ENCODE measurements at regions not wholly inside any gene's neighbourhood (a gene's known extent, or its start where the extent isn't known, plus 50 kb on each side); places are given as distances from the start of the nearest gene placed in this dataset.

DNA sequence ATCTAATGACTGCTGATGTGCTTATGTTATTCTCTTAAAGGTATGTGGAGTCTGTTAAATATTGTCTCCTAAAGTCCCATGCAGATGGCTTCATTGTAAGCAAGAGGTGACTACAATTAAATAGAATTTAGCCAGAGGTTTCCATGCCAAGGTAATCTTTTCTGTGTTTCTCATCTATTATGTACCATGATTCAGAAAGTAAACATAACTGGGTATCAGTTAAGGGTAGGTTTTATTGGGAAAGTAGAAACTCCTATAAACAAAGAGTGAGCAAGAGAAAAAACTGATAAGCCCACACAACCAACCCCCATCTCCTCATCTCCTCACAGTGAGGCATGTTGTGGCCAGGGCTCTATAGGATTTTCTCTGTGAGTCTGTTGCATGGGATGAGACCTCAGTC is 611.7 kb downstream of the SNAPC1 start:
- DNase-seq (ENCODE audit: low spot score): no peak
- POLR2A ChIA-PET (ENCODE audit: low non-redundant PET): no interaction called here
- TF ChIP-seq, protein P1, sequence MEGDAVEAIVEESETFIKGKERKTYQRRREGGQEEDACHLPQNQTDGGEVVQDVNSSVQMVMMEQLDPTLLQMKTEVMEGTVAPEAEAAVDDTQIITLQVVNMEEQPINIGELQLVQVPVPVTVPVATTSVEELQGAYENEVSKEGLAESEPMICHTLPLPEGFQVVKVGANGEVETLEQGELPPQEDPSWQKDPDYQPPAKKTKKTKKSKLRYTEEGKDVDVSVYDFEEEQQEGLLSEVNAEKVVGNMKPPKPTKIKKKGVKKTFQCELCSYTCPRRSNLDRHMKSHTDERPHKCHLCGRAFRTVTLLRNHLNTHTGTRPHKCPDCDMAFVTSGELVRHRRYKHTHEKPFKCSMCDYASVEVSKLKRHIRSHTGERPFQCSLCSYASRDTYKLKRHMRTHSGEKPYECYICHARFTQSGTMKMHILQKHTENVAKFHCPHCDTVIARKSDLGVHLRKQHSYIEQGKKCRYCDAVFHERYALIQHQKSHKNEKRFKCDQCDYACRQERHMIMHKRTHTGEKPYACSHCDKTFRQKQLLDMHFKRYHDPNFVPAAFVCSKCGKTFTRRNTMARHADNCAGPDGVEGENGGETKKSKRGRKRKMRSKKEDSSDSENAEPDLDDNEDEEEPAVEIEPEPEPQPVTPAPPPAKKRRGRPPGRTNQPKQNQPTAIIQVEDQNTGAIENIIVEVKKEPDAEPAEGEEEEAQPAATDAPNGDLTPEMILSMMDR (conservative IDR thresholded peaks at IDR 0.05; ENCODE audit: low read depth): no peak
- CTCF ChIA-PET: no interaction called here
- no peak overlapping the region for H3K27ac ChIP-seq

DNA sequence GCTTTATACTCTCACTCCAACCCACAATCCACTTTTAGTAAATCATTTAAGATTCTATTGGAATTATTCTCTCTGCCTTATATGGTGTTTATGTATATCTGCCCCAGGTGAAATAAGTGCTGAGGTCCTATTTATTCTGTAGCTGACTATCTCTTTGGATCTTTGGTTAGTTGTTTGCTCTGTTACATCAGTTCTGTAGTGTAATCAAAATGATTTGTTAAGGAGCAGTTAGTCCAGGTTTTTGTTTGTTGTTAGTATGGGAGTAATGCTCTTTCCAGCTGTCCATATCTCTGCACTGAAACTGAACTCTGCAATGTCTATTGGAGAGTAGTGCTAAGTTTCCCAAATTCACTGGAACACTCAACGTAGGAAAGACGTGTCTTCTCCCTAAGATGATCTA is 615.8 kb downstream of the SNAPC1 start:
- TF ChIP-seq, protein P1 (conservative IDR thresholded peaks at IDR 0.05; ENCODE audit: low read depth): no peak
- ChIA-PET POLR2A (ENCODE audit: low non-redundant PET) (no interaction called here), CTCF (no interaction called here)
- DNase-seq (ENCODE audit: low spot score): no peak
- H3K27ac ChIP-seq: no peak overlapping the region

DNA sequence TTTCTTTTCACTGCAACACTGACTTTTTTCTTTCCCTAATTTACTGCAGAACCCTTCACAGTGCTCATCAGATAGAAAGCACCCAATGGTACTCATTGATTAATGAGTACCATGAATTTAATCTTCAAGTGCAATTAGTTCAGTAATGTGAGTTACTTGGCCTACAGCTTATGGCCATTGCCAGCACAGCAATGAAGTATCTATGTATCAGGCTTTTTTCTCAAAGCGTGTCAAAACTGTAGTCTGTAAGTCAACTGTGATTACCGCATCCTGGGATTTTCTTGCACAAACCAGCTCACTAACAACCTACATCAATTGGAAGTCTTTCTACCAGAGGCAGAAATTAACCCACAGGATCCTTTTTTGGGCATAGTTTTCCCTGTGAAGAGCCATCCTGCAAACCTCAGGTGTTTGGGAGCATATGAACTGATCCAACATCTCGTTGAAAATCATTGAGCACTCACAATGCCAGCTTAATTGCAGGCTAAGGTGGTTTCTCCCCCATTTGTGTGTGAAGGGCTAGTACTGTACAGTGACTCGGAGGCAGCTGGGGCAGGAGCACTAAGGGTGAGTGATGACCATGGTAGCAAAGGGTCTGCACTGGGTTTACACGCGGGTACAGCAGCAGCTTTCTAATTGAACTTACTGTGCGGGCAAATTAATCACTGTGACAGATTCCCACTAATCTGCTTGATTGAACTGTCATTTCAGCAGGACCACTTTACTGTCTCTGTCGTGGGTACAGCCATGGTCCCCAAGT is 619.3 kb downstream of the SNAPC1 start:
- ChIA-PET POLR2A (ENCODE audit: low non-redundant PET) (no interaction called here), CTCF (no interaction called here)
- H3K27ac ChIP-seq: no peak overlapping the region
- TF ChIP-seq, protein P1 (conservative IDR thresholded peaks at IDR 0.05; ENCODE audit: low read depth): no peak
- no peak for DNase-seq (ENCODE audit: low spot score)

DNA sequence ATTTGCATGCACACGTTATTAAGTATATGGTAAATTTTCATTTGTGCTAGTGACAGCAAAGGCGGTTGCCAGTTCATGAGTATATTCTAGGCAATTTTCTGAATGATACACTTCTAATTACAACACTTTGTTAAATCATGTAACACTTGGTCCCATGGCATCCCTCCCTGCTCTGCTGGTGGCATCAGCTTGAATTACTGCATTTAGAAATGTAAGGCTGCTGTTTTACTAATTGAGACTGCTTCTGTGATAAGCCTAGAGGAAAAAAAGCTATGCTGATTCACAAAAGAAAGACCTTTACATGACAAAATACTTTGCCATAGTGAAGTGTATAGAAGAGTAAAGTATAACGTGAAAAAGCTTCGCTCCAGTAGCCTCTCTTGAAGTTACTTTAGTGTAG is 636.1 kb downstream of the KCNH5 start:
- DNase-seq (ENCODE audit: low spot score): no peak
- ChIA-PET CTCF (interaction anchor here (0.7 to 1.2 kb wide), 2 partner anchors 230 to 307 kb away, joined by 3 to 4 read pairs; no protein-coding TSS in a partner anchor), POLR2A (ENCODE audit: low non-redundant PET) (no interaction called here)
- H3K27ac ChIP-seq: no peak overlapping the region
- TF ChIP-seq, protein P1 (conservative IDR thresholded peaks at IDR 0.05; ENCODE audit: low read depth): no peak

DNA sequence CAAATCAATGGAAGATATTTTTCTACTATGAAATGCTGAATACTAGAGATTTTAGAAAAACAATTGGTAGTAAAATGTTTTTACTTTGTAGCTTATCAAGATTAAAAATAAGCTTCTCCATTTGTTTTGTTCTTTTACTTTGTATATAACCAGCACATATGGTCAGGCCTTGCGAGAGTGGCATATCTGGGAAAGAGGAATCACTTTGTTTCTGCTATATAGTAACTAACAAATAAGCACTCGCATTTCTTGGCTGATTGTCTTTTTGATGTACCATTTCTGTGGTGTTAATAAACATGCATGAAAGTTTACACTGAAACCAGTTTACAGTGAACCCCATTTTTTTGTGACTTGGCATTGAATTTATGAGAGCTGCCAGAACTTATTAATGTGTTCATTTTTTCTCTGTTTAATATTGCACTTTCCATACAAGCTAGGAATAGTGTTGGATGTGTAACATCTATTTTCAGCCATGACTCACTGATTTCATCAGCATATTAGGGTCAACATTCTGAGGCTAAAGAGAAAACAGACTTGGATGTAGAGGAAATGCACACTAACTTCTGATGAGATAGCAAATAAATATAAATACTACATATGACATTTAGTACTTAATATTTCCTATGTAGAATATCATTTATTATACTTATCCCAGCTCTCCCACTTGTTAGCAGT is 635.5 kb downstream of the KCNH5 start:
- ChIA-PET POLR2A (ENCODE audit: low non-redundant PET) (no interaction called here), CTCF (interaction anchor here (0.7 to 1.2 kb wide), 2 partner anchors 231 to 307 kb away, joined by 3 to 4 read pairs; no protein-coding TSS in a partner anchor)
- peak; percentile 4 for DNase-seq (ENCODE audit: low spot score)
- H3K27ac ChIP-seq: no peak overlapping the region
- TF ChIP-seq, protein P1 (conservative IDR thresholded peaks at IDR 0.05; ENCODE audit: low read depth): no peak

DNA sequence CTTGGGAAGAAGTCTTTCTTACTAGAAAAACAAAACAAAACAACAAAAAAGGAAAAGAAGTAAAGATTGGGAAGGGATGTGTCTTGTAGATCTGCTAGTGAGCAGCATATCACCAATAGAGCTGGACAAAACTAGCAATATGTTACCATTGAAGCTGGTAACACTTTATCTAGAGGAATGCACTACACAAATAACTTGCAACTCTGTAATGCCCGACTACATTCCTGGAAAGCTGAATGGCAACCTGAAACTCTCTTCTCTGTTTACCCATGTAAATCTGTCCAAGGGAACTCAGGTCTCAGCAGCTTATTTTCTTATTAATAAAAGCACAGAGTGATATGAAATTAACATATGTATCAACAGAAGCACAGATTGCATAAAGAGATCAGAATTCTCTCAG is 624.4 kb downstream of the KCNH5 start:
- DNase-seq (ENCODE audit: low spot score): no peak
- CTCF ChIA-PET: interaction anchor here (0.6 kb wide), 1 partner anchor 241 kb away, joined by 4 read pairs; no protein-coding TSS in a partner anchor
- TF ChIP-seq, protein P1 (conservative IDR thresholded peaks at IDR 0.05; ENCODE audit: low read depth): no peak
- H3K27ac ChIP-seq: no peak overlapping the region
- POLR2A ChIA-PET (ENCODE audit: low non-redundant PET): no interaction called here

Data from RWPE1 (cell line).